ENCODE measurements at regions not wholly inside any gene's neighbourhood (a gene's known extent, or its start where the extent isn't known, plus 50 kb on each side); places are given as distances from the start of the nearest gene placed in this dataset.

DNA sequence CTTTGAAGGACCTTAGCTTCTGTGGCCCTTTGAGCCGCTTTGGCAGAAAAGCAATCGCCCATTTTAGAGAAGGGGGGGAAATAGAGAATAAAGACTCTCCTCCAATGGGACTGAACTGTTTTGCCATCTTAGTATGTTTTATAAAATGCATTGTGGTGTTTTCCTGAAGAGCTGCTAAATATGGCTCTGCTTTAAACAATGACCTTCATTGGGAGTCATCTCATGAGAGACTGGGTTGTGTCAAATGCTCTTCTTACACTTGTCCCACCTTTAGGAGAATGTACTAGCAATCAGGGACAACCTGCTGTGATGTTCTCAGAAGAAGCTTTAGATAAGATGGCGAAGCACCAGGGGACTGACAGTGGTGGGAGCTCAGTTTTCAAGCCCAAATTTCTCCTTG lies 418.9 kb upstream of the POU3F3 start:
- in situ Hi-C loops (cut with MboI; ENCODE audit: low pct_unique_long_range_greater_than_20kb, low sequenced_read_pairs, unreplicated experiment) = no loop called here

DNA sequence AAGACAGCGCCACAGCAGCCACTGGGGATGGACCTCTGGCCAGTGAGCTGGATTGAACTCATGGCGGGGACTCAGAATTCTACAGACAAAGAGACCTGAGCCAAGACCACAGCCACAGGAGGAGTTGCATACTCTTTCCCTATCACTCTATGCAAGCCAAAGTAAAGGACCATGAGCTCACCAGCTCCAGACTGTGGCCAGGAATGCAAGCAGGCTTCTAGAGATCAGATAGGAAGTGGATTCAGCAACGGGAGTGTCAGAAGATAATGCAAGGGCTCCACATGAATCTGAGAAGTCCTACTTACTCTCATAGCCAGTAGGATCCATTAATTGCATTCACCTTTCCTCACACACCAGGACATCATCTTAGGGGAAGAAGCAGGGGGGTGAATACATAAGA lies 415.4 kb upstream of the POU3F3 start:
- TF ChIP-seq, protein P1, sequence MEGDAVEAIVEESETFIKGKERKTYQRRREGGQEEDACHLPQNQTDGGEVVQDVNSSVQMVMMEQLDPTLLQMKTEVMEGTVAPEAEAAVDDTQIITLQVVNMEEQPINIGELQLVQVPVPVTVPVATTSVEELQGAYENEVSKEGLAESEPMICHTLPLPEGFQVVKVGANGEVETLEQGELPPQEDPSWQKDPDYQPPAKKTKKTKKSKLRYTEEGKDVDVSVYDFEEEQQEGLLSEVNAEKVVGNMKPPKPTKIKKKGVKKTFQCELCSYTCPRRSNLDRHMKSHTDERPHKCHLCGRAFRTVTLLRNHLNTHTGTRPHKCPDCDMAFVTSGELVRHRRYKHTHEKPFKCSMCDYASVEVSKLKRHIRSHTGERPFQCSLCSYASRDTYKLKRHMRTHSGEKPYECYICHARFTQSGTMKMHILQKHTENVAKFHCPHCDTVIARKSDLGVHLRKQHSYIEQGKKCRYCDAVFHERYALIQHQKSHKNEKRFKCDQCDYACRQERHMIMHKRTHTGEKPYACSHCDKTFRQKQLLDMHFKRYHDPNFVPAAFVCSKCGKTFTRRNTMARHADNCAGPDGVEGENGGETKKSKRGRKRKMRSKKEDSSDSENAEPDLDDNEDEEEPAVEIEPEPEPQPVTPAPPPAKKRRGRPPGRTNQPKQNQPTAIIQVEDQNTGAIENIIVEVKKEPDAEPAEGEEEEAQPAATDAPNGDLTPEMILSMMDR (IDR thresholded peaks at IDR 0.05; ENCODE audit: extremely low read depth, insufficient read depth, missing control alignments) = no peak
- in situ Hi-C loops (cut with MboI; ENCODE audit: low pct_unique_long_range_greater_than_20kb, low sequenced_read_pairs, unreplicated experiment) = no loop called here
- DNase-seq (ENCODE audit: low spot score) = no peak

More for the DNA sequence above, 418.9 kb upstream of the POU3F3 start:
- no peak for DNase-seq (ENCODE audit: low spot score)
- TF ChIP-seq, protein P1 (IDR thresholded peaks at IDR 0.05; ENCODE audit: extremely low read depth, insufficient read depth, missing control alignments) = no peak

DNA sequence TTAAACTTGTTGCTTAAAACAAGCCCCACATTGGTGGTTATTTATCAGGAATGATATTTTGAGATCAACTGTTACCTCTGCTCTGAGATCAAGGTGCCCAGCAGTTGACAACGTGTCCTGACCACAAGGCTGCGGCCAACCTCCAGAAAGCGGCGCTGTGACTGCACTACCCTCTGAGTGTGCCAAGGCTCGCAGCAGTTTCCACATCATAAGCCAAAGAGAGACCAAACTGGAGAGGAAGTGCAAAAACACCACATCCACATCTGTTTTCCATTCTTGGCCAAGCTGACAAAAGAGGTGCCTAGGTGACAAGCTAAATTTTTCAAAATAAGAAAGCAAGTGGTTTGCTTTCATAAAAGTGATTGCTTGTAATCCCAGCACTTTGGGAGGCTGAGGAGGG lies 410.8 kb upstream of the POU3F3 start:
- in situ Hi-C loops (cut with MboI; ENCODE audit: low pct_unique_long_range_greater_than_20kb, low sequenced_read_pairs, unreplicated experiment) = no loop called here
- TF ChIP-seq, protein P1 (IDR thresholded peaks at IDR 0.05; ENCODE audit: extremely low read depth, insufficient read depth, missing control alignments) = no peak
- DNase-seq (ENCODE audit: low spot score) = no peak

GRCh38 chr2:104444392-104444791 lies 409.5 kb upstream of the POU3F3 start:
- no peak for DNase-seq (ENCODE audit: low spot score)
- in situ Hi-C loops (cut with MboI; ENCODE audit: low pct_unique_long_range_greater_than_20kb, low sequenced_read_pairs, unreplicated experiment) = no loop called here
- TF ChIP-seq, protein P1 (IDR thresholded peaks at IDR 0.05; ENCODE audit: extremely low read depth, insufficient read depth, missing control alignments) = no peak

DNA sequence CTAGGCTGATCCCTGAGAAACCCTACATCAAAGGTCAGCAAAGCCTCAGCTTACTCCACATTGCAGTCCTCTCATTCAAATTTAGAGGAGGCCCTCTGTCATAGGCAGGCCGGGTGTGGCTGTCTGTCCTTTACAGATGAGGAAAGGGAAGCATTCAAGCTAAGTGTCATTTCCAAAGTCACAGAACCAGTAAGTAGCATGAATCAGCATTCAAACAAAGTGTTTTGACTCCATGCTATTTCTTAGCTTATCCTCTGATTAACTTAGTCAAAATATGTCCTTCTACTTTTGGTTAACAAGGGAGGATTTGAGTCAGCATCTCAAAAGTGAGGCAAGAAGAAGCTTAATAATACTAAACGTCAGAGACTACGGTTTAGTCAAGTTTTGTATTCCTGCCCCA lies 409.0 kb upstream of the POU3F3 start:
- no peak for DNase-seq (ENCODE audit: low spot score)
- in situ Hi-C loops (cut with MboI; ENCODE audit: low pct_unique_long_range_greater_than_20kb, low sequenced_read_pairs, unreplicated experiment) = no loop called here
- TF ChIP-seq, protein P1 (IDR thresholded peaks at IDR 0.05; ENCODE audit: extremely low read depth, insufficient read depth, missing control alignments) = no peak

- TF ChIP-seq, protein P1 (IDR thresholded peaks at IDR 0.05; ENCODE audit: extremely low read depth, insufficient read depth, missing control alignments) = no peak
- in situ Hi-C loops (cut with MboI; ENCODE audit: low pct_unique_long_range_greater_than_20kb, low sequenced_read_pairs, unreplicated experiment) = no loop called here
- DNase-seq (ENCODE audit: low spot score) = no peak
Measured at GRCh38 chr2:104447831-104448434, 406.0 kb upstream of the POU3F3 start.
